ENCODE measurements at regions not wholly inside any gene's neighbourhood (a gene's known extent, or its start where the extent isn't known, plus 50 kb on each side); places are given as distances from the start of the nearest gene placed in this dataset.

DNA sequence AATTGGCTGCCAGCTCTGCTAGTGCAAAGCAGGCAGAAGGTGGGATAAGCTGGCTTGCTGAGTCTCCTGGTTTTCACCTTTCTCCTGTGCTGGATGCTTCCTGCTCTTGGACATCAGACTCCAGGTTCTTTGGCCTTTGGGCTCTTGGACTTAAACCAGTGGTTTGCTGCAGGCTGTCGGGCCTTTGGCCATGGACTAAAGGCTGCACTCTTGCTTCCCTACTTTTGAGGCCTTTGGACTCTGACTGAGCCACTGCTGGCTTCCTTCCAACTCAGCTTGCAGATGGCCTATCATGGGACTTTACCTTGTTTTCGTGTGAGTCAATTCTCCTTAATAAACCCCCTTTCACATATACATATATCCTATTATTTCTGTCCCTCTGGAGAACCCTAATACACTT, 1293.9 kb upstream of the CDH6 start:
- TF ChIP-seq, protein P1, sequence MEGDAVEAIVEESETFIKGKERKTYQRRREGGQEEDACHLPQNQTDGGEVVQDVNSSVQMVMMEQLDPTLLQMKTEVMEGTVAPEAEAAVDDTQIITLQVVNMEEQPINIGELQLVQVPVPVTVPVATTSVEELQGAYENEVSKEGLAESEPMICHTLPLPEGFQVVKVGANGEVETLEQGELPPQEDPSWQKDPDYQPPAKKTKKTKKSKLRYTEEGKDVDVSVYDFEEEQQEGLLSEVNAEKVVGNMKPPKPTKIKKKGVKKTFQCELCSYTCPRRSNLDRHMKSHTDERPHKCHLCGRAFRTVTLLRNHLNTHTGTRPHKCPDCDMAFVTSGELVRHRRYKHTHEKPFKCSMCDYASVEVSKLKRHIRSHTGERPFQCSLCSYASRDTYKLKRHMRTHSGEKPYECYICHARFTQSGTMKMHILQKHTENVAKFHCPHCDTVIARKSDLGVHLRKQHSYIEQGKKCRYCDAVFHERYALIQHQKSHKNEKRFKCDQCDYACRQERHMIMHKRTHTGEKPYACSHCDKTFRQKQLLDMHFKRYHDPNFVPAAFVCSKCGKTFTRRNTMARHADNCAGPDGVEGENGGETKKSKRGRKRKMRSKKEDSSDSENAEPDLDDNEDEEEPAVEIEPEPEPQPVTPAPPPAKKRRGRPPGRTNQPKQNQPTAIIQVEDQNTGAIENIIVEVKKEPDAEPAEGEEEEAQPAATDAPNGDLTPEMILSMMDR (IDR thresholded peaks at IDR 0.05): no peak
- TF ChIP-seq ZFX (IDR thresholded peaks at IDR 0.05; ENCODE audit: borderline replicate concordance): no peak
